ENCODE measurements at regions not wholly inside any gene's neighbourhood (a gene's known extent, or its start where the extent isn't known, plus 50 kb on each side); places are given as distances from the start of the nearest gene placed in this dataset.

DNA sequence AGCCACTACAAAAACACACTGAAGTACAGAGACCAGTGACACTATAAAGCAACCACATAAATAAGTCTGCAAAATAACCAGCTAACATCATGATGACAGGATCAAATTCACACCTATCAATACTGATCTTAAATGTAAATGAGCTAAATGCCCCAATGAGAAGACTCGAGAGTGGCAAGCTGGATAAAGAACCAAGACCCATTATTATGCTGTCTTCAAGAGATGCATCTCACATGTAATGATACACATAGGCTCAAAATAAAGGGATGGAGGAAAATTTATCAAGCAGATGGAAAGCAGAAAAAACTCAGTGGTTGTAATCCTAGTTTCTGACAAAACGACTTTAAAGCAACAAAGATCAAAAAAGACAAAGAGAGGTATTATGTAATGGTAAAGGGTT lies 138.1 kb upstream of the PLN start:
- H3K4me3 Mint-ChIP-seq (ENCODE audit: unreplicated experiment), result no peak overlapping the region
- H3K9me3 Mint-ChIP-seq (ENCODE audit: unreplicated experiment), result no peaks in the 10 kb centered on the region
- no peaks in the 10 kb centered on the region for H3K36me3 Mint-ChIP-seq (ENCODE audit: insufficient read depth, unreplicated experiment)
- TF ChIP-seq, protein P1, sequence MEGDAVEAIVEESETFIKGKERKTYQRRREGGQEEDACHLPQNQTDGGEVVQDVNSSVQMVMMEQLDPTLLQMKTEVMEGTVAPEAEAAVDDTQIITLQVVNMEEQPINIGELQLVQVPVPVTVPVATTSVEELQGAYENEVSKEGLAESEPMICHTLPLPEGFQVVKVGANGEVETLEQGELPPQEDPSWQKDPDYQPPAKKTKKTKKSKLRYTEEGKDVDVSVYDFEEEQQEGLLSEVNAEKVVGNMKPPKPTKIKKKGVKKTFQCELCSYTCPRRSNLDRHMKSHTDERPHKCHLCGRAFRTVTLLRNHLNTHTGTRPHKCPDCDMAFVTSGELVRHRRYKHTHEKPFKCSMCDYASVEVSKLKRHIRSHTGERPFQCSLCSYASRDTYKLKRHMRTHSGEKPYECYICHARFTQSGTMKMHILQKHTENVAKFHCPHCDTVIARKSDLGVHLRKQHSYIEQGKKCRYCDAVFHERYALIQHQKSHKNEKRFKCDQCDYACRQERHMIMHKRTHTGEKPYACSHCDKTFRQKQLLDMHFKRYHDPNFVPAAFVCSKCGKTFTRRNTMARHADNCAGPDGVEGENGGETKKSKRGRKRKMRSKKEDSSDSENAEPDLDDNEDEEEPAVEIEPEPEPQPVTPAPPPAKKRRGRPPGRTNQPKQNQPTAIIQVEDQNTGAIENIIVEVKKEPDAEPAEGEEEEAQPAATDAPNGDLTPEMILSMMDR (IDR thresholded peaks at IDR 0.05; ENCODE audit: insufficient read depth in 1 of 2, low read depth in 1 of 2, low read length in 1 of 2, severe bottlenecking in 1 of 2, unreplicated experiment in 1 of 2), result no peak
- peaks cover 5% of the 10 kb centered on the region for H3K27me3 Mint-ChIP-seq (ENCODE audit: insufficient read depth, unreplicated experiment)
- no peak overlapping the region for H3K4me3 ChIP-seq (ENCODE audit: low read depth, low read length)
- H3K4me1 Mint-ChIP-seq (ENCODE audit: low read depth, unreplicated experiment), result no peaks in the 10 kb centered on the region
- H3K36me3 ChIP-seq (ENCODE audit: control insufficient read depth, insufficient read depth, low read length), result no peaks in the 10 kb centered on the region
- no peak for DNase-seq
- no TSS peak for BruUV-seq (replicated peaks)
- no peaks in the 10 kb centered on the region for H3K4me1 ChIP-seq
- ChIA-PET POLR2A (no interaction called here), CTCF (no interaction called here)
- H3K27me3 ChIP-seq (replicated peaks; ENCODE audit: control insufficient read depth, insufficient read depth, low read length), result no peaks in the 10 kb centered on the region
- H3K27ac Mint-ChIP-seq (ENCODE audit: unreplicated experiment), result no peak overlapping the region
- H3K9me3 ChIP-seq, result no peaks in the 10 kb centered on the region
- intact Hi-C loops (cut with micrococcal nuclease; ENCODE audit: unreplicated experiment), result no loop called here

Measured in Caco-2 (cell line).